ENCODE measurements at regions not wholly inside any gene's neighbourhood (a gene's known extent, or its start where the extent isn't known, plus 50 kb on each side); places are given as distances from the start of the nearest gene placed in this dataset.

DNA sequence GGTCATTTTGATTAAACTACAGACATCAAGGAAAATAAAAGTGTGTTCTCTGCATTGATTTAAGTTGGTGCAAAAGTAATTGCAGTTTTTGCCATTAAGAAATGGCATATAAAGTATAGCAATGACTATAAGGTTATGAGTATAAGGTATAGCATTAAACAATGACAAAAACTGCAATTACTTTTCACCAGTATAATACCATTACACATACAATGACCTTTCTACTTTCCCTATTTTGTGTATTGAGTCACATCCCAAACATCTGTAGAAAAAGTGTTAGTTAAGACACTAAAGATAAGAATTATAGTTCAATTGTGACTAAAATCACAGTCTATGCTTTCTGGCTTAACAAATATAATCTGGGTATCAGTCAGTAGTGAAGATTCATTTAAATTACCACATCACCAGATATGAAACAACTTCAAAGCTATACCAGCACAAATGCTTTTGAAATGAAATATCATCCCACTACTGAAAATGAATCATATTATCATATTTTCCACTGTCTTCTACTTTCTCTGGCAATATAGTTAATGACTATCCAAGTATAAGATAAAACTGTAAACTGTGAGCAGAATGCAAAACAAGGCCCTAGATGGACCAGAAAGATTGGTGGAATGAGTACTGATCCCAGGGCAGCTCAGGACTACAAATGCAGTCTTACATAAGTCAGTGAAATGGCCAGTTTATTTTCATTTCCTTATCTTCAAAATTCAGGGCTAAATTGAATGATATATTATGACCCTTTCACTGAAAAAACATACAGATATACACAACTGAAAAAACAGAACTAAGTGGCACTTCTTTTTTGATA, 241.1 kb downstream of the ANTXR2 start:
- TF ChIP-seq POLR2A (IDR thresholded peaks at IDR 0.05), result no peak
- no peak for TF ChIP-seq CTCF (IDR thresholded peaks at IDR 0.05)
- TF ChIP-seq EP300 (IDR thresholded peaks at IDR 0.05), result no peak

All from tibial nerve (tissue), 4 donors.